GM19452 (cell line): ENCODE measurements at regions not wholly inside any gene's neighbourhood (a gene's known extent, or its start where the extent isn't known, plus 50 kb on each side); places are given as distances from the start of the nearest gene placed in this dataset.
A peak's percentile ranks its signal among the peaks of the same experiment; 100 is the strongest.

ENCODE experiments used
- ATAC-seq: cut with Tn5 transposase; IDR thresholded peaks from one replicate; pipeline ENCODE4 v1.9.1; 2021; ENCODE audit not compliant: unreplicated experiment

DNA sequence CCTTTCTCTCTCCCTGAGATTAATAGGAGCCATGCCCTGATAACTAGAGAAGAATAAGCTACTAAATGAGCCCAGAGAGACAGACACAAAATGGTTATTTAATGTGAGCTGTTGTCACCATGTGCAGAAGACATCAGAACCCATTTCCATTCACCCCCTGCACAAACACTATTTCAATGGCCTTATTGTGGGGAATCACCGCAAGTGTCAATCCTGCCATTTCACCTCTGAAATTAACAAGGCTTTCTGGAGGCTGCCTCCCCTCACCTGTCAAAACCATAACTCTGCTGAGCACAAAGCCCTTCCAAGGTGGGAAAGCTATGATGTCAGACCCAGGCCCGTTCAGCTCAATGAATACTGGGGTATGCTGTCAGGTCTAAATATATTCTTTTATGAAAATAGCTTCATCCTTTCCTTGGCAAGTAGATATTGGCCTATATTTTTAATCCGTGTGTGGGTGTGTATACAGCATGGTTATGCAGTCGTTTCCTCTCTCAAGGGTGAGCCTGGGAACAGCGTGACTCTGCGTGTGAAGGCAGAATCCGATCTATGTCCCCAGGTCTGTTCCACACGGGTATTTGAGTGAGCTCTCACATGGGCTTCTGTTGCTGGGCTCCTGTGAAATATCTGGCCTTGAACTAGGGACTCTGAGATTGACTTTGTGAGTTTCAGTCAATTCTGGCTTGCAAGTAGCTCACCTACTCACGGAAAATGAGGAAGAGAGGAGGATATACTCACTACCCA is 266.3 kb downstream of the FBXW7 start:
- ATAC-seq: no peak

DNA sequence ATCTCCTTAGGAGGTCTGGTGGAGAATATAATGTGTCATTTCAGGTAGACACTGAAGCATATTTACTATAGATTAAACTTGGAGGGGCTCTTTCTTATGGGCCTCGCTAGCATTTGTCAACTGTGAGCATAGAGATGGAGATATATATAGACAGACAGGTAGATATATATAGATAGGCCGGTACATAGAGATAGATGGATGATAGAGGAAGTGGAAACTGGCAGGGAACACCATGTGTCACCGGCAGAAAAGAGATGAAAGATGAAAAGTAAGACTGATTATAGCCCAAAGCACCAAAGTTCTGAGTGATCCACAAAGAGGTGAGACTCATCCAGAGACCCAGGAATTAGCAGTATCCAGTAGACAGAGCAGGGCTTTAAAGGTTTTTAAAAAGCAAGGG is 268.1 kb downstream of the FBXW7 start:
- no peak for ATAC-seq

DNA sequence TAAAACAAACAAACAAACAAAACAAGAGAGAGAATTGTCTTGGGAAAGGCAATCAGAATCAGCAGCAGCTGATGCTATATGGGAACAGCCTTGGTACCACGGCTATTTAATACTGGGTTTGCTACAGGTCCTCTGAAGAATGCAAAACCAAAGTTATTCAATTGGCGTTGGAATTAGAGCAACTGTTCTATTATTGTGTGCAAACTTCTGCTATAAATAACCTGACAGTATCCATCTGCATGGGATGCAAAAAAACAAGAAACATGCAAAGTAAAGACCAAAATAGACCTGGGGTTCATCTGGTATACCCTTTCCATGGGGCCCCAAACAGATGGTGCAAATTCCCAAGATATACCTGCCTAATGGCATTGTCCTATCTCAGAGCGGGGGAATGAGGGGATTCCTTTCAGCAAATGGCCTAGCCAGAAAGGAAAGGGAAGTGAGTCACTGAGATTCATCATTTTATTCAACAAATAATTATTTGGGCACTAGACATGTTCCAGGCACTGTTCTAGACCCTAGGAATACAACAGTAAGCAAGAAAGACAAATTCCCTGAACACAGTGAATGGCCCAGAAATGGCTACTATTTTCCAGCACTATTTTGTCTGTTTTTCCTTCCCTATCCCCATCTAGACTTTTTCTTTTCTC is 268.9 kb downstream of the FBXW7 start:
- no peak for ATAC-seq

DNA sequence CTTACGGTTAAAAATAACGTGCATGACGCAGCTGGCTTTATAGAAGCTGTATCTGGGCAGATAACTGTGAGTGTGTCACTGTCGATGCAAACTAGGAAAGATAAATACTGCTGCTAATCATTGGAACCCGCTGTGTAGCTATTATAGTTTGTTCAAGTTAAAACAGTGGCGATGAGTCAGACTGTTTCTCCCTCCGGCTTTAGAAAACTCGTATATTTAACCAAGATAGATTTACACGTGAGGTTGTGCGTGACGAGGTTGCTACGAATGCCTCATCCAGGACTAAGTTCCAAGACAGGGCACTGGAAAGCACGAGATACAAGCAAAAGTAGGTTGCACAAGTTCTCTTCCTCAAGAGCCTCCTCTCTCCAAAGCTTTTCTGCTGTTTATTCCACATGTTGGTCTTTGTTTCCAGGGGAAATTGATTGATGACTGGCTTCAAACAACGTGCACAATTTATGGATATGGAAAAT is 270.7 kb downstream of the FBXW7 start:
- no peak for ATAC-seq

DNA sequence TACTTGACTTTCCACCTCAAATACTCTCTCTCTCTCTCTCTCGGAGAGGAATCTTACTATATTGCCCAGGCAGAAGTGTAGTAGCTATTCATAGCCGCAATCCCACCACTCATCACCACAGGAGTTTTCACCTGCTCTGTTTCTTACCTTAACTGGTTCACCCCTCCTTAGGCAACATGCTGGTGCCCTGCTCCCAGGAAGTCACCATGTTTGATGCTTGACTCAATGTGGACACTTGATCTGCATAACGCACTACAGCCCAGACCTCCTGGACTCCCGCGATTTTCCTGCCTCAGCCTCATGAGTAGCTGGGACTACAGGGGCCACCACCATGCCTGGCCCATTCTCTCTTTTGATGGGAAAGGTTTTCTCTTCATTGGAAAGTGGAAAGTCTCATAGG is 271.8 kb downstream of the FBXW7 start:
- ATAC-seq: no peak

DNA sequence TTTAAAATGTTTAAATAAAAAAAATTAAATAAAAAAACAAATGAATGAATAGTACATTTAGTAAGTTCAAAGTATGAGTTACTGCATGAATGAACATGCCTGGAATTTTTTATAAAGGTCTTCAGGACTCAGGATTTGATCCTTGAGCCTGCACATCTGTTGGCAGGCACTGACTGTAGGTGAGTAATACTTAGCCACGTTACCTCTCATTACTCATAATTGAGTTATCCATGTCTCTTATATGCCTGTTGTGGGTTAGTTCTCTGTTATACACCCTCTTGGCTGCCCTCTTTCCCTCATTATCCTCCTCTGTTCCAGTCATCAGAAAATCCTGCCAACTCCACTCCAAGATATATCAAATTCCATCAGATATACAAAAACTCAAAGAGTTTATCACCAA is 276.0 kb downstream of the FBXW7 start:
- ATAC-seq: no peak

DNA sequence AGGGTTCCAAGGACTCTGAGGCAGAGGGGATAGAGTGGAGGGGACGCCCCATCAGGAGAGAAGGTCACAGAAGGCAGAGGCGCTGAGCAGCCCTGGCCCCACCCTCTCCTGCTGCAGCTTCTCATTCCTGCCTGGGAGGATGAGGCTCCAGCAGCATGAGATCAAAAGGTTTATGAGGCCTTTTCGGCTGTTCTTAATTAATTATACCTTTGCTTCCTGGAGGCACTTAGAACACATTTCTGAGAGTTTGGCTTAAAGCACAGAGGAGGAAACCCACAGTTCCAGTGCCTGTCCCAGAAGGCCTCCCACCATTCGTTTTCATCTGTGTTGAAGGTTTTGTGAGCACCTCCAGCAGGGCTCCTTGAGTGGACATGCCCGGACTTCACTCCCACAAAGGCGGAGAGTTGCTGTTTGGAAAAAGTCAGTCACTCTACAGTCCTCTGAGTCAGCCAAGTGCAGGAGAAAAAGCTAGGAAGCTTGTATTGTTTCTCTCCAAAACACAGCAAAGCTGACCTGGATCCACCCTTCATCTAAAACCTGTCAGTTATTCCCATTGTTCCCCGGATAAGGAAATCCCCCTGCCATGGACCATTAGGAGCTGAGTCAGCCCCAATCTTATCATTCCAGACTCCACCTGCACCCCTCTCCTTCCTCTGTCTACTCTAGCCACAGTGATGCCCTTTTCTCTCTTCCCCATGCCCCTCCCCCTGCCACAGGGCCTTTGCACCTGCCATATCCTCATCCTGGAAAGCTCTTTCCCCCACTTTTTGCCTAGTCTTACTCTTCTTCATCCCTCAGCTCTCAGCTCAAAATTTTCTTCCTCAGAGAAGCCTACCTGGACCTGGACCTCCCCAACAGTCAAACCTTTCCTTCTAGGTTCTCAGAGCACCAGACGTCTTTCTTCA is 276.8 kb downstream of the FBXW7 start:
- ATAC-seq: no peak

DNA sequence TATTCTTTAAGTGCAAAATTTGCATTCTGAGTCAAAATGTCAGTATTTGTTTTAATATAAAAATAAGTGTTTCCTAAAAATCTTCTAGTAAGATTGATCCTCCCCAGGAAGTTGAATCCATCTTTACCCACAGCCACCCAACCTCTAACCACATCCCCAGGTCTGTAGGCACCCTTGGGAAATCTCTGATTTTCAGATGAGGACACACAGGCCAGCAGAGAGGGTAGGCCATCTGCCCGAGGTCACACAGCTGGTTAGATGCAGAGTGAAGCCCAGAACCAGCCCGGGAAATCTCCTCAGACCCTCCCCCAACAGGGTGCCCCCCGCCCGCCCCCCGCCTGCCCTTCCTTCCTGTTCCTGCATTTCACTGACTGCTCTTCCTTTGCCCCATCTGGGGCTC is 277.5 kb downstream of the FBXW7 start:
- ATAC-seq: no peak

DNA sequence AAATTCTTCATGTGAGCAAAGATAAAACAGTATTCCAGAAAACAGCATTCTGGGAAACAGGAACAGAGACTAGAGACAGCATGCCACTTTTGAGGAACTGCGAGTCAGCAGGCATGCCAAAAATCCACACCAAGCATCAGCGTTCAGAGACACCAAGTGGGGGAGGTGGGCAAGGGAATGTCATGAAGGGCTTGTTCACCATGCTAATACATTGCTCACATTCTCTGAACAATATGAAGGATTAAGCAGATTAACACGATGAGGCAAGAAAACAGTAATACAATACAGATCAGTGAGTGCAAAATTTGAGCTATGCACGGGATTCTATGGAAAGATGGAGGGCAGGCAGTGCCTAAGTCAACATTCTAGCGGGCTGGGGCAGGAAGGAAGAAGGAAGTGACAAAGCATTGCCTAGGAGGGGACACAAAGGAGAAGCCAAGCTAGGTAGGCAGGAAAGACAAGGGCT is 278.3 kb downstream of the FBXW7 start:
- no peak for ATAC-seq

DNA sequence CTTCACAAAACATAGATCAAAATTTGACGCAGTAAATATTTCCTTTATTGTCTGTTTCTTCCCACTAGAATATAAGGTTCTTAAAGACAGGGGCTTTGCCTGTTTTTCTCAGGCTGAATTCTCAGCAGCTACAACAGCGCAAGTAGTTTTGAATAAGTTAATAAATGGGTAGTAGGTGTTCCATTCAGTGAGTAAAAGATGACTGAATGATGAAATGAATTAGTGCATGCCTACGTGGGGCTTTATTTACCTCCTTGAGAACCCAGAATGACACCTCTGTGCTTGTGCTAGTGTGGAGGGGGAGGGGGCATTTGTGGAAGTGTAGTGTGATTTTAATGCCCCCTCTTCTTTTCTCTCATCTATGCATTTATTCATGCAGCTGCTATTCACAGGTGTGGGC is 278.9 kb downstream of the FBXW7 start:
- no peak for ATAC-seq

DNA sequence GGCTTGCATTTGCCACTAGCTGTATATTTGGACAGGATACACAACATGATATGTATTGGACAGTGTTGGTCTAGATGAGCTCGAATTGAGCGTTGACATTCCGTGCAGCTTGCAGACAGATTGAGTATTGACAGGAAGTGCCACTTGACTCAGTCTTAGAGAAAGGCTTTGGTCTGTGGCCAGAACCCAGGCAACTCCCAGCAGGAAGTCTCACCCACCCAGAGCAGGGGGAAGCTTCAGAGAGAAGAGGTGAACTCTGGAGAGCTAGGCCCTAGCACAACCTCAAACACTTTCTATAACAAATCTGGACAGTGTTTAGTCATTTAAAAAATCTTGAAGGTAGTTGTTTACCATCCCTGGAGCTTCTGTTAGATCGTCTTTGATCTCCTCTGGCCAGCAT is 280.5 kb downstream of the FBXW7 start:
- peak; percentile 91 for ATAC-seq

DNA sequence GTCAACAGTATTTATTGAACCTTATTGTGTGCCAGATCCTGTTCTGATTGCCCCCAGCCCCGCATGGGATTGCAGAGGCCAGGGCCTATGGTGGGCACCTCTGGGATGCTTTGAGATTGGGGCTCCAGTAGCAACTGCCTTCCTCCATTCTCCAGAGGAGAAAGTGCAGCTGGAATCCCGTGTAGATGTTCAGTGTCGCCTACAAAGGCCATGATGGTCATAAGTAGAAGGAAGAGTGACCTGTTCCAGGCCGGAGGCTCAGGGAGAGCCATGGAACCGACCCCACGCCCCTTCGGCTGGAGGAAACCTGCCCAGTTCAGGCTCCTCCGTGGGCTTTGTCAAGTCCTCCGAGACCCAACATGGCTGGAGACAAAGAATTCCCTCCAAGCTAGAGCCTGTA is 287.5 kb downstream of the FBXW7 start:
- no peak for ATAC-seq

DNA sequence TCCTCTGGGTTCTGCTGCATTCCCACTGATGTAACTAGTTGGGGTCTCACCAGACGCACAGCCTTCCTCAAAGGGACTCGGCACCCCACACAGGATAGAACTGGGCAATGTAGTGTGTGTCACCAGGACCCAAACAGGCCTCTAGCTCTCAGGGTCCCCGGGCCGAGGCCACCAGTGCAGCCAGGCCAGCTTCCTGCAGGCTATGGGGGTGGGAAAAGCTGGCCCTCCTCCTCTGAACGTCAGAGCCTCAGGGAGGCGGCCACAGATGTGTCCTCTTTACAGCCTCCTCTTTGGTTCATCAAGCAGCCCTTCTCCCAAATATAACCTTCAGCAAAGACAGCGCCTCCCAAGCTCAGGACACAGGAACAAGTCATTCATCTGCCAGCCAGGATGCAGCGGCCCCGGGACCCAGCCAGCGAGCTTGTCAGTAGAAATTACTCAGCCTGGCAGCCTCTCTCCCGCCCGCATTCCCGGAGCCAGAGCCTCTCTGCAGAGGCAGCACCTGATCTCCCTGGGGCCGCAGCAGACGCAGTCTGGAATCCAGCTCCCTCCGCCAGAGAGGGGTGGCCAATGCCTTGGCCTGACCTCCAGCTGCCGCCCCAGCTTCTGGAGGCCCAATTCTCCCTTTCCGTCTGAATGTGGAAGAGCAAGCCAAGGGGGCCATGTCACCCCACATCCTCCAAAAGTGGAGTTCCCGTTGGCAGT is 288.5 kb downstream of the FBXW7 start:
- ATAC-seq: no peak

DNA sequence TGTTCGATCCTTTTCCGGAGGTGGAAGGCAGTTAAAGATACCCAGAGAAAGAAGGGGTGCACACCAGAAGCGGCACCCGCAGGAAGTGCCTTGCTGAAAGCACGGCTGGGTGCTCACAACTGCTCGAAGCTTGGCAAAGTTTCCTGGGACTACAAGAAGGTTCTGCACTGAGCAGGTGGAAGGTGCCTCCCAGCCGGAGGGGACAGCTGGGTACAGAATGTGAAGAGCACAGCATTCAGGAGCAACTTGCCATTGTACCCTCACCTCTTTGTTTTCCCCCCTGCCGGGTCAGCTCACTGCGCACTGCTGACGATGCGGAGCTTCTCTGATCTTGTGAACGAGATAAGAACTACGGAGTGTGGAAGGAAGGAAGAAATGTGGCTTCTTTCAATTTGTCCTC is 289.2 kb downstream of the FBXW7 start:
- ATAC-seq: no peak

DNA sequence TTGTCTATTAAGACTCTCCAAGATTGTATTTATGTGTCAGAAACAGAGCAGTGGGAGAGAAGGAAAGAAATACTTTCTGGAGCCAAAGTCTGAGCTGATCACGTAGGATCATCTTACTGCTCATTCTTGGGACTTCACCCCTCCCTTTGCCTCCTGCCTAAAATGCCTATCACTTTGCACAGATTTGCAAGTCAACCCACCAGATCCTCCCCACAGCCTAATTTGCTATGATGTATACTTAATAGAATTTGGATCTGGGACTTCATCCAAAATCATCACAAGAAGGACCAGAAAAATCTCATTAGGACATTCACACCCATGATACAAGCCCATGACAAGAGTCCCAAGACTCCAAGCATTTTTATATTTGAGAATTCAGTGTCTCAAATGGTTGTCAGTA is 290.2 kb downstream of the FBXW7 start:
- no peak for ATAC-seq

DNA sequence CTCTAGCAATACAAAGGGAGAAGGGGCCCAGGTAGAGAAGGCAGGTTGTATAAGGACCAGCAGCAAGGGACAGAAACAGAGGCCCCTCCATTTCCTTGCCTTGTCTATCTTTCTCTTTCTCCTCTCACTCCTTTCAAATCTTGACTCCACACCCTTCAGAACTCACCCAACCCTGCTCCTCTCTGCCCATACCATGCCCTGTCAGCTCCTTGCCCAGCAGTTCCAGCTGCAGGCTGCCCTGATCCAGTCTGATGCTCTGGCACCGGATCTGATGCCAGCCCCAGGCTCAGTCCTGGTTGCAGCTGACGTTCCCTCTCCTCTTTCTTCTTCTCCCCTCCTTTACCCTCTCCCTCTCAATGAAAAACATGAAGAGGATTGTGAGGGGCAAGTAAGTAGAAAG is 291.2 kb downstream of the FBXW7 start:
- ATAC-seq: no peak

DNA sequence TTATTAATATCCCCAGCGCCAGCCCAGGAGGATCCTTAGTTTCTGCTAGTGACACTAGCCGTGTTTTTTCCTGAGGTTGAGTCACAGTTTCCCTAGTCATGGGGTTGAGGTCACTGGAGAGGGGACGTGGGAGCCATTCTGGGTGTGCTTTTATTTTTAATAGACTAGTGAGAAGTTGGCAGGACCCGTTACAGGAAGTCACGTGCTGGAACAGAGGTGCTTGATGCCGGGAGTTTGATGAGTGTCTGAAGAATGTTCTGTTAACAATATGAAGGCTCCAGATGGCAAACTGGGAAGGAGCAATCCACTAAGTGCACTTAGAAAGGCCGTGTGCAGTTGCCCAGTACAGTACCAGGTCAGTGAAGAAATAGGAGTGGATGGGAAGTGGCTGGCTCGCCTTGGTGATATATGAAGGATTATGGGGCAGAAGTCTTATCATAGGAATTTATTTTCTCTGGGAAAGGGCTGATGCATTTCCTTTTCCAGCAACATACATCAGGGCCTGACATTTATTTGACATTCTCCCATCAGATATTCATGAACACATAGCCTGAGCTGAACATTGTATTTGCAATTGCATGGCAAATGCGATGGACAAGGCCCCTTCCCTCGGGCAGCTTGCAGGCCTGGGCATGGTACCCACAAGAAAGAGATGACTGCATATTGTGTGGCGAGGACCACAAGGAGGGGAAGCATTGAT is 291.8 kb downstream of the FBXW7 start:
- no peak for ATAC-seq

DNA sequence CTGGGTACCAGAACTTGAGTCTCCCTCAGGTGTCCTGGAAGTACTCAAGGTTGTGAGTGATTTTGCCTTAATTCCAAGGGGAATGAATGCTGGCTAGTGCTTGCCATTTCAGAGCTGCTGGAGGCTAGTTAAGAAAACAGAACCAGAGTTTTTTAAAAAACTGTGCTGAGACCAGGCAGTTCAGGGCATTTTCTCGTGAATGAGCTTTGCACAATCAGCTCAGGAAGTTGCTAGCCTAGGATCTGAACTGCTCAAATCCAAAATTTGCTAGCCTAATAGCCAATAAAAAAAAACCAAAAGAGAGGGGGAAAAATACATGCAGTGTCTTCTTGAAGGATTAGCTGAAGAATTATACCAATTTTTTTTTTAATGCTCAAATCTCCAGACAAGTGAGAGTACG is 292.7 kb downstream of the FBXW7 start:
- ATAC-seq: no peak

DNA sequence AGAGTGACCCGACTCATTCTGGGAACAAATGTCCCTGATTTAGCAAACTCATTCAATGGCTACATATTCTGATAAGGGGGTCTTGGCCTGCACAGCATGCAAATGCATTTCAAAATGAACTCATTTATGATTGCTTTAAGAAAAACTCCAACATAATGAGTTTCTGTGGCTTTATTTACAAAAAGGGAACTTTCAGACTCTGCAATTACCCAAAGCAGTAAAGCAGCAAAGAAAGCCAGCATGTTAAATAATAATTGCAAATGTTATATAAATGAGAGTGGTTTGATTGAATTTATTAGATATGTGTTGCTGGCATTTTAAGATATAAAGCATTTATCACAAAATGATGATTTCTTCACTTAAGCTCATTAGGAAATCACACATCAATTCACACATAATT is 295.7 kb downstream of the FBXW7 start:
- no peak for ATAC-seq

DNA sequence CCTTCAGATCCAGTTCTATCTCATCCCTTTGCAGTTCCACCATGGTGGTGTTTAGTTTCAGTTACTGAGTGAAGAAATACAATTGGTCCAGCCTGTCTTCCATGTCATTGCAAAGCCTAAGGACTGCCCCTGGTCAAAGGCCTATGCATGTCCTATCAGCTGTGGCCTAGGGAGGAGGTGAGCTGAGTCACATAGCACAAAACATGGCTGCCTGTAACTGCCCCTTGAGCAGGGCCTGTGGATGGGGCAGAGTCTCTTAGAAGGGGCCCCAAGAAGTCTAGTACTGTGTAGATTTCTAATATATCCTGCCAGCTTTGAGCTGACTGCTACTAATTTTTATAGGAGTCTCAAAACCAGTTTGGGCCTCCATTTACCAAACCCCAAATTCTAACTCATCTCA is 296.7 kb downstream of the FBXW7 start:
- no peak for ATAC-seq
